Stimulated activated CD4-positive, alpha-beta T cell treated with anti-CD3 and anti-CD28 coated beads, TNF-alpha, amount 100 ng/mL, for 4 hours (primary cell): ENCODE measurements at regions not wholly inside any gene's neighbourhood (a gene's known extent, or its start where the extent isn't known, plus 50 kb on each side); places are given as distances from the start of the nearest gene placed in this dataset.
"Not testable (repeated sequence)": the region's sequence is repeated elsewhere in the genome, so short reads cannot be mapped to it uniquely, and the experiment has no call there.

Experiments
- DNase-seq, 3 experiments: peaks; one replicate each; pipeline ENCODE4 v3.0.0-alpha.2; 2020; ENCODE audit warnings: low read depth in 3 of 3

GRCh38 chr5:108696951-108697715, 50.6 kb upstream of the FER start:
- DNase-seq: no peak

GRCh38 chr5:108696407-108696806, 51.3 kb upstream of the FER start:
- no peak for DNase-seq

GRCh38 chr5:108688485-108688884, 59.2 kb upstream of the FER start:
- DNase-seq: no peak

GRCh38 chr5:108687595-108688200, 60.0 kb upstream of the FER start:
- no peak for DNase-seq

GRCh38 chr5:108686676-108687075, 61.0 kb upstream of the FER start:
- no peak for DNase-seq

- not testable (repeated sequence) for DNase-seq
Observed at GRCh38 chr5:108685448-108686216, 62.1 kb upstream of the FER start.

GRCh38 chr5:108681079-108681921, 66.4 kb upstream of the FER start:
- no peak for DNase-seq

GRCh38 chr5:108678091-108678490, 69.6 kb upstream of the FER start:
- DNase-seq: no peak

- DNase-seq: no peak
Observed at GRCh38 chr5:108675736-108676135, 72.0 kb upstream of the FER start.

- no peak for DNase-seq
Observed at GRCh38 chr5:108672639-108673038, 75.1 kb upstream of the FER start.

- DNase-seq: no peak
Observed at GRCh38 chr5:108670591-108671289, 77.0 kb upstream of the FER start.

- no peak for DNase-seq
Observed at GRCh38 chr5:108669462-108669861, 78.2 kb upstream of the FER start.

- no peak for DNase-seq
Observed at GRCh38 chr5:108661590-108662219, 86.0 kb upstream of the FER start.

- DNase-seq: no peak
Observed at GRCh38 chr5:108661024-108661423, 86.7 kb upstream of the FER start.

GRCh38 chr5:108660291-108660690, 87.4 kb upstream of the FER start:
- DNase-seq: no peak

GRCh38 chr5:108659531-108659930, 88.2 kb upstream of the FER start:
- no peak for DNase-seq

- no peak for DNase-seq
Observed at GRCh38 chr5:108655750-108656450, 91.8 kb upstream of the FER start.

- no peak for DNase-seq
Observed at GRCh38 chr5:108654051-108654450, 93.6 kb upstream of the FER start.

- DNase-seq: no peak
Observed at GRCh38 chr5:108653201-108653600, 94.5 kb upstream of the FER start.

- no peak for DNase-seq
Observed at GRCh38 chr5:108650997-108651396, 96.7 kb upstream of the FER start.
